DMS 273 treated with DMSO at 0.1 percent for 48 hours (cell line): ENCODE measurements at regions not wholly inside any gene's neighbourhood (a gene's known extent, or its start where the extent isn't known, plus 50 kb on each side); places are given as distances from the start of the nearest gene placed in this dataset.

Experiments
- DNase-seq: peaks from one replicate; lab custom pipeline; 2025; lab: John Stamatoyannopoulos, UW

DNA sequence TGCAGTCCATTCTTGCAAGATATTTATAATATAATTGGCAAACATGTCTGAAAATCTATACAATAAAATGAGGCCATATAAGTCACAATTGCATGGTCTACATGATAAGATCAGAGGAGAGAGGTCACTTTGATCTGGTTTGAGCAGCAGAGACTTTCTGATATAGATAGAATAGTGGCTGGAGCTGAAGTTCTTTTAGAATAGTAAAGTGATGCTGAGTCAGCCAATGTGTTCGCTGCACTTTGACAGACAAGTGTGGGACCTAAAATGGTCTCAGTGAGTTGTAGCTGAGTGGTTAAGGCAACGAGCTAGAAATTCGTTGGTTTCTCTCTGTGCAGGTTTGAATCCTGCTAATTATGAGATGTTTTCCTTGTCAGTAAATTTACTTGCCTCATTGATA lies 257.0 kb upstream of the C11orf87 start:
- no peak for DNase-seq

DNA sequence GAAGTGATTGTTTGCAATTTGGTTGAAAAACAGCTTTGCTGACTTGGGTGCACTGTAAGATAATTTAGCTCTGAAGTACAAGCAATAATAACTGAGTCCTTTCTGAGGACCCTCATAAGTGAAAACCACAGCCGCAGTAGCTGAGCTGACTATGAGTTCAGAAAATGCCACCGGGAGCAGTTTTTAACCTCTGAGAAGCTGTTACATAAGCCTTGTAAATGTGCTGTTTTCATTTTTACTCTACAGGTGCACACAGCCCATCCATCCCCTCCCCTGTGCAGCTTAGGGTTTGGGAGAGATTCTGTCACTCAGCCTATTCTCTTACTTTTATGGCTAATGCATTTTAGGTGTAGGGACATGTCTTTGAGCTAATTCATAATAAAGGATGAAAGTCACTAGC lies 255.5 kb upstream of the C11orf87 start:
- no peak for DNase-seq

DNA sequence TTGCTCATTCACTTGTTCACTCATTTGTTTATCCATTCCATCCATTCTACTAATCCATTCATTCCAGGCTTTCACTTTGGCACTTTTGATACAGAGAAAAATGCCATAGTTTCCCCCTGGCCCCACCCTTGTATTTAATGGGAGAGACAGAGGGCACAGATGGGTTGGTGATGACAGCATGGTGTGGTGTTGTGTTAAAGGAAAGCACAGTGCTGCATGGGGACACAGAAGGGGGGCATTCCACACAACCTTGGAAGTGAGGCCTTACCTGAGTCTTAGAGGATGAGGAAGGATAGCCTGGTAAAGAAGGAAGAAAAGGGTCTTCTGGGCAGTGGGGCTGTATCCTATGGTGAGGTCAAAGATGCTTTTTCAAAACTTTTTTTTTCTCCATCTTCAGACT lies 248.5 kb upstream of the C11orf87 start:
- DNase-seq = no peak

DNA sequence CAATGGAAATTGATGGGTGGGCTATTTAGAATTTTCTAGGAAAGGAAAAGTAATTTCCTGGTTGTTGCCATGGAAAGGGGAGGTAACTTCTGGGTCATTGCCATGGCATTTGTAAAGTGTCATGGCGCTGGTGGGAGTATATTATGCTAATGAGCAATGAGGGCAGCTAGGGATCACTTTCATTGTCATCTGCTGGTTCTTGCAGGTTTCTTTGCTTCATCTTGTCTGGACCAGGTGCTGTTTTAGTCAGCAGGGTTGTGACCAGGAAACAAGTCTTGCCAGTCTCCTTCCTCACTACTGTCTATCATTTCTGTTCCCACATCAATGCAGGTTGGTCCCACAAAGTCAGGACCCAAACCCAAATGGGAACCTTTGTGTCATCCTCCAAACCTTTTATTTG lies 237.6 kb upstream of the C11orf87 start:
- no peak for DNase-seq

DNA sequence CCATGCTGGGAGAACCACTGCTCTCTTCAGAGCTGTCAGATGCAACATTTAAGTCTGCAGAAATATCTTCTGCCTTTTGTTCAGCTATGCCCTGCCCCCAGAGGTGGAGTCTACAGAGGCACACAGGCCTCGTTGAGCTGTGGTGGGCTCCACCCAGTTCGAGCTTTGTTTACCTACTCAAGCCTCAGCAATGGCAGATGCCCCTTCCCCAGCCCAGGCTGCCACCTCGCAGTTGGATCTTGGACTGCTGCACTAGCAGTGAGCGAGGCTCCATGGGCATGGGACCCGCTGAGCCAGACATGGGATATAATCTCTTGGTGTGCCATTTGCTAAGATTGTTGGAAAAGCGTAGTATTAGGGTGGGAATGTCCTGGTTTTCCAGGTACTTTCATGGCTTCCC lies 229.1 kb upstream of the C11orf87 start:
- no peak for DNase-seq

DNA sequence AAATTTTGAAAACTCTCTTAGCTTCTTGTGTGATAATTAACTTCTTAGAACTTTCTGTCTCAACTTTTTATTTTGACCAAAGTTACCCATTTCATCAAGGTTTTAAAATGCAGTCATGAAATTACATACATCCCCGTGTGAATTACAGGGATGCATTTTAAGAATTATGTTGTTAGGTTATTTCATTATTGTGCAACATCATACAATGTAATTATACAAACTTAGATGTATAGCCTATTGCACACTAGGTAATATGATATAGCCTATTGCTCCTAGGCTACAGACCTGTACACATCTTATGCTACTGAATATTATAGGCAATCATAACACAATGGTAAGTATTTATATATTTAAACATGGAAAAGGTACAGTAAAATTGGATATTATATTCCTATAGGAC lies 228.1 kb upstream of the C11orf87 start:
- DNase-seq = no peak

DNA sequence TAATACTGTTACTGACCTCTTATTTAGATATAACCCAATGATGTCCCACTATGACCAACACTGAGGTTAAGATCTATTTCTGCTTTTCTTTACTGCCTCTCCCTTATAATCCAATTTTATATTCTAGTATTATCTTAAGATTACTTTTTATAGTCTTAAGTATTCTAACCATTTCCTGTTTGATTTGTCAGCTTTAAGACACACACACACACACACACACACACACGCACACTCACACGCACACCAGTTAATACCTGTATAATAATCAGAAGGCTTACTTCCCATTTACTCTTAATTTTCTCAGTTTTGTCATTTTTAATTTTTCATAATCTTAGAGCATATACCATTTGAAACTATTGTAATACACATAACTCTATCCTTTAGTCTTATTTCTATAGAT lies 226.0 kb upstream of the C11orf87 start:
- no peak for DNase-seq

DNA sequence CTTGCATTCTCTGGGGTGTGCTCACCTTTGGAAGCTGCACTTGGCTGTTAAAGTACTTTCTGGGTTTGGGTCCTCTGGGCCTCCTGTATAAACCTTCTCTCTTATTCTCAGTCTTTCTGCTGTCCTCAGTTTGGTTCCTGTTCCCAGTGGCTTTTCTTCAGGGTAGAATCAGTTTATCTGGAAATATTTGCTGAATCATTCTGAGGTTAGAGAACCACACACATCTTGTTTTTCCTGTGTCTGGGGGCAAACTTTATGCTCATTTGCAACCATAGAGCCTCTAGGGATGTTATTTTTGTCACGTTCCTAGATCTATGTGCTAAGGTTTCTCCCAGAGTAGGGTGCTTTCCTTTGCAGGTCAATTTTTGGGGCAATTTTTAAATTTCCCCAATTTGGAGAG lies 224.3 kb upstream of the C11orf87 start:
- no peak for DNase-seq

DNA sequence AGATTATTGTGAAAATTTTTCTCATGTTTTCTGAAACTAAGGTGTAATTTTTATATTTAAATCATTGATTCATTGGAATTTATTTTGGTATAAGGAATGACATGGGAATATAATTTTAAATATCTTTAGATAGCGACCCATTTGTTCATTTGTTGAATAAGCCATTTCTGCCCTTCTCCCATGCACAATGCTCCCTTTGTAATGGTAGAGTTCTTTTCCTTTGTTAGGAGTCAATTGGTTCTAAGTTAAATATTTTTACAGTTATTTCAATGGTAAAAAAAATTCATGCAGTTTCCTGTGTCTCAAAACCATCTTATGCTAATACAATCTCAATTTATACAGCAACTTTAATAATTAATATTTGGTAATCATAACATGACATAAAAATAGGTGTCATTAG lies 218.8 kb upstream of the C11orf87 start:
- DNase-seq = no peak

DNA sequence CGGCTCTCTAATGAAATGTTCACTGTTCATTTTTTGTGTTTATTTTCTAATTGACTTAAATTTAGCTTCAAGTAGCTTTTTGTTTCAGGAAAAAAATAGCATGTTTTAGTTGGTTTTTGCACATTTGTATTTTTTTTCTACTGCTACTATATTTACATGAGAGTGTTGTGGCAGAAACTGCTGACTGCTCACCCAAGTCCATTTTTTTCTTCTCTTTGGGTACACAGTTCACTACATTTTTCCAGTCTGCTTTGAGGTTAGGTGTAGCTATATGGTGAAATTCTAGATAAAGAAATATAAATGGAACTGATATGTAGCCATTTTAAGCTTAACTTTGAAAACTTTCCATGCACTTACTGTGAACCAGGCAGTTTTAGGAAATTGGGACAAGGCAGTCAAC lies 216.7 kb upstream of the C11orf87 start:
- no peak for DNase-seq

DNA sequence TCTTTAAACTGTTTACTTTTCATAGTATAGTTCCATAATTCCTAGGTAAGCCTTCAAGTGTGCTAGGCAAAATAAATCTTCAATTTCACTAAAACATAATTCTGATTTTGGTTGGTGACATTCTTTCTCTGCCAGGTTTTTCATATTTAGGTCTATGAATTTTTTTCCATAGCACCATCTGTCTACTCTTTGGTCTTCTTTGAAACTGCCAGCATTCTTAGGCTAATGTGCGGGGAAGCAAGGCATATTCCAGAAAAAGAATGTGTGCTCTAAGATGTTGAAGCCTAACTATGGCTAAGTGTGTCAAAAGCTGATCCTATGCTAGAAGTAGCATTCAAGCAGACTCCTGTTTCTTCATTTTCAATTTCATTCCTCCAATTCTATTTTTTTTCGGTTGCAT lies 213.9 kb upstream of the C11orf87 start:
- no peak for DNase-seq

DNA sequence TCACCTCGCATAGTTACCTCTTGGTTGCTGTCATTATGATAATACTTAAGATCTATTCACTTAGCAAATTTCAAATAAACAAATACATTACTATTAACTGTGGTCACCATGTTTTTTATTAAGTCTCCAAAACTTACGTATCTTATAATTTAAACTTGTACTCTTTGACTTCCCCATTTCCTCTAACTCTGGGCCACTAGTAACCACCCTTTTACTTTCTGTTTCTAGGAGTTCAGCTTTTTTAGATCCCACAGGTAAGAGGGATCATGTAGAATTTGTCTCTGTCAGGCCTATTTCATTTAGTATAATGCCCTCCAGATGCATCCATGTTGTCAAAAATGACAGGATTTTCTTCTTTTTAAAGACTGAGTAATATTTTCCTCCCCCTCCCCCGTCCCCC lies 212.4 kb upstream of the C11orf87 start:
- DNase-seq = no peak

DNA sequence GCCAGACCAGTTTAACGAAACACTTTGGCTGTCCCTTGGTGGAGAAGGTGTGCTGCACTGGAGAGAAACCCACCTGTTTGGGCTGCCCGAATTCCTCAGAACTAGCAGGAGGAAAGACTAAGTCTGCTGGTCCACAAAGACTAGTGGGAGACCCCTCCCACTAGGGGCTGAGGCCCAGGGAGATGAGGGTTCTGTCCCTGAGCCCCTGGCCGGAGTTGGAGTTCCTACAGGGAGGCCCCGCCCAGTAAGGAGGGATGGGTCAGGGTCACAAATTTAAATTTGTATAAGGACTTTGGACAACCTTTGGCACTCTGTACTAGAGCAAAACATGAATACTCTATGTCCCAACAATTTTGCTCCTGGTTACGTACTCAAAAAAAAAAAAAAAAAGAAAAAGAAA lies 200.8 kb upstream of the C11orf87 start:
- no peak for DNase-seq

DNA sequence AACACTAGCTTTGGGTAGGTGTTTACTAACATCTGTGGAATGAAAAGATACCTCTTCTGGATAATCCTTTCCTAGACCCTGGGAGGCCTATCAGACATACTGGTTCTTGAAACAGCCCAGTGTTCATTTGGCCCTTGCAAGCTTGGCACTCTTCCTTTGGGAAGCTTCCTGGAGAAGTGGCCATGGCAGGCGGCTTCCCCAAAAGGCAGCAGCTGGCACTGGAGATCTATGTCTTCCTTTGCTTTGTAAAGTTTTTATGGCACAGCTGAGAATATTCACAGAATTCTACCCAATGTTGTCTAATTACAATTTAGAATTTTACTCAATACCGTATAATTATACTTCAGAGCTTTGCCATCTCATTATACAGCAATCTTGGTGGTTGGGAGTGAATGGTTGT lies 199.2 kb upstream of the C11orf87 start:
- no peak for DNase-seq

DNA sequence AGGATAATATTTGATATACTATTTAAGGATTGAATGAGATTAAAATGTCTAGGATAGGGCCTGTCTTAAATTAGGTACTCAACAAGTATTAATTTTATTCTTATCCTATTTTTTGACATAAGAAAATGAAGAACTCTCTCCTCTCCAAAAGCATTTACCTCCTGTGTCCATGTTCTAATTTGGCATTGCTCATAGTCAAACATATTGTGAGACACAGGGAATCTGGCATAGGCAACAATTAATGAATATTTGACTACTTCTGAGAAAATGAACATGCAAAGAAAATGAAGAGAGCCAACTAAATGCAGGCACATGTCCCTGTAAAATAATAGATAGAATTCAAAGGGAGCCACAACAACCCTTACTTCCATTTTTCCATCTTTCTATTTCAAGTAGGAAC lies 198.5 kb upstream of the C11orf87 start:
- no peak for DNase-seq

DNA sequence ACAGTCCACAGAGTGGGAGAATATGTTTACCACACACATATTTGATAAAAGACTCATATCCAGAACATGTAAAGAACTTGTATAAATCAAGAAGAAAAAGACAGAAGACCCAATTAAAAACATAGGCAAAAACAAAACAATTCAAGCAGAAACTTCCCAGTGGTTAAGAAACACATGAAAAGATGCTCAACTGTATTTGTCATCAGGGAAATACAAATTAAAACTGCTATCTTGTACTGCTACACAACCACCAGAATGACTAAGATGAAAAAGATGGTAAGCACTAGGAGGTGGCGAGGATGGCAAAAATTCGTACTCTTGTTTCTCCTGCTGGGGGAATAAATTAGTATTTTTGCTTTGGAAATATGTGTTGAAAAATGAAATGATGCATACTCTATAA lies 192.3 kb upstream of the C11orf87 start:
- DNase-seq = no peak

DNA sequence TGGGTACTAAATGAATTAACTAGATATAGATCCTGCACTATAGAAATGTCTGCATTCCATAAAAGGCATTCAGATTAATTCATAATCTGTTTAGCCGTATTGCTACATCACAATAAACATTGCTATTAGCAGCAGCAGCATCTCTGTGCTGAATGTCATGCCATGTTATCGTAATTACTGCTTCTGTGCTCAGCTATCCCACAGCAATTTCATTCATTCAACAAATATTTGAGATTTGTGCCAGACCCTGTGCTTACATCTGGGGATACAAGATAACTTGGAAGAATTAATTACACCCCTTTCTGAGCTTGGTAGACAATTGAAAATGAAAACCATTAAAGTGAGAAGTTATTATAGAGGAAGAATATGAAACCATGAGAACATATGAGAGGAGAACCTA lies 185.8 kb upstream of the C11orf87 start:
- DNase-seq = no peak

DNA sequence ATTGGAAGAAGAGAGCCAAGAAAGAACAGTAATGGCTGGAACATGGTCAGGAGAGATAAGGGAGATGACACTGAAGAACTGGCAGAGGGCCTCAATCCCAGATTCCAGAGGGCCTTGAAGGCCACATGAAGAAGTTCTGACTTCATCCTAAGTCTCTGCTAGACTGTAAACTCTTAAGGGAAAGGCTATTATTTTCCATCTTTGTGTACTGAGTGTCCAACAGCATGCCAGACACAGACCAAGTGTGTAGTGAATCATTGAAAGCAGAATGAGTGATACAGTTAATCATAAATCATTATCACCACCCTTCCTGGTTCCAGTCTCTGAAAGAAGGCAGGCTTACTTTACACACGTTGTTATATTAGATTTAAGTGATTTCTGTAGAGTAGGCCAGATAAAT lies 185.3 kb upstream of the C11orf87 start:
- DNase-seq = no peak

DNA sequence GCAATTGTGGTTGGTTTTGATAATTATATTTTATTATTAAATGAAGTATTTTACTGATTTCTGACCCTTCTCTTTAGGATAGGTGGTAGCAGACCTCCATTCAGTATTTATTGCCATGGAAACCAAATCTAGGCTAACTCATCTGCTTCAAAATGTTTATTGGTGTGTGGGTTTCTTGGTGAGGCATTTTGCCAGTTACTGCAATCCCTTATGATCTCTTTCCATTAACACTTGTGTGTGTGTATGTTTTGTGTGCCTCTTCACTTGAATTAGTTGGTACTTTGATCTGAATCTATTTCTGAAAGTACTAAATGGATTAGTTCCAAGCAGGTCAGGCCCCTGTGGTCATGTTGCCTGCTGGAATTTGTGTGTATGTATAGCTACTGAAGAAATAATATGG lies 184.4 kb upstream of the C11orf87 start:
- DNase-seq = no peak

DNA sequence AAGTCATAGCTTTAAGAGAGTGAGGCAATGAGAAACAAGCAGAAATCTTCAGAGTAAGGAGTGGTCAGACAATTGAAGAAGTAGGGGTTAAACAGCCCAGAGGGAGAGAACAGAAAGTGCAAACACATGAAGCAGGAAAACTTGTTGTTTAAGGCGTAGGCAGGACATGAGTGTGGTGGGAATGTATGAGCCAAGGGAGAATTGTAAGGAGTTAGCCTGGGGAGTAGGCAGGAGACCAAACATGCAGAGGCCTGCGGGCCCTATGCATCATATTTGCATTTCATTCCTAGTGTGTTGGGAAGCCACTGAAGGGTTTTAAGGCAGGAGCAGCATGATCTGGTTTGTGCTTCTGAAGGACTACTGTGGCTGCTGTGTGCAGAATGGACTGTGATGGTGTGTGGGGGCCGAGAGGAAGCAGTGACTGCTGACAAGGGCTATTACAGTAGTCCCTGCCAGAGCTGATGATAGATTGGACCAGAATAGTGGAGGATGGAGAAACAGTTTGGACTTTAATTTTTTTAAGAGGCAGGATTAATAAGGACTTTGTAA lies 179.9 kb upstream of the C11orf87 start:
- no peak for DNase-seq

DNA sequence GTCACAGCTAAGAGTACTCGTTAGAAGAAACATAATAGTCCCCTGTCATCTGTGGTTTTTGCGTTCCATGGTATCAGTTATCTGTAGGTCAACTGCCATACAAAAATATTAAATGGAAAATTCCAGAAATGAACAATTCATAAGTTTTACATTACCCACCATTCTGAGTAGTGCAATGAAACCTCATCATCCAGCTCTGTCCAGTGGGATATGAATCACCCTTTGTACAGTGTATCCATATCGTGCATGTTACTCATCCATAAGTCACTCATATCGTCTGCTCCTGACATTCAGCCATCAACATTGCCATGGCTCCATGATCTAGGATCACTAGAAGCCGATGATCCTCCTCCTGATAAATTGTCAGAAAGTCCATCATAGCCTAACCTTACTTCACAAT lies 174.9 kb upstream of the C11orf87 start:
- no peak for DNase-seq

DNA sequence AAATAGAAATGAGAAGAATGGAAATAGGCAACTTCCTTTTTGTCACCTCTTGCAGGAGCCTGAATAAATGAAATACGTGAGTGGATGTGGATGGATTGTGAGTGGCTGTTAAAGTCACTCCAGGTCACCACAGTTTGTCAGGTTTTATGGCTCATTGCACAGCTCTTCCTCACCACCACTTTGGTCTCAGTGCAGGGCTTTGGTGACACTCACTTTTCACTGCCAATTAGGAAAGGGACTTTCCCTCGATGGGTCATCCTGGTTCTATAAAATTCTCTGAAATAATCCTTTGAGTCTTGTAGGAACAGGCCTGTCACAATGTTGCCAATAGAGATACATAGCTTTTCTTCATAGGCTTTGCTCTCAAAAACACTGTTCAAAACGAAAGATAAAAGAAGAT lies 172.4 kb upstream of the C11orf87 start:
- DNase-seq = no peak

DNA sequence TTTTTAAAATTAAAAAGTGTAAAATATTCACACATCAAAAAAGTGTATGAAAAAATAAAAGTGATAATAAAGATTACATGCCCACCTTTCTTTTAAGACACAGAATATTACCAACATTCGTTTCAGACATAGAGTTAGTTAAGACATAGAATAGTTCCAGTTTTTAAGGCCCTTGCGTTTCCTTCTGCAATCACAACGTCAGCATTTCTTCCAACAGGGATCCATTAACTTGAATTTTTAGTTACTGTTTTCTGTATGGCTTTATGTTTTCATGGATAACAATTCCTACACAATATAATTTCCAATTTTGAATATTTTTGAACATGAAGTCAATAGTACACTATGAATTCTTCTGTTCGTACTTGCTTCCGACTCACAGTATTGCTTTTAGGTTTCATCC lies 170.8 kb upstream of the C11orf87 start:
- DNase-seq = no peak

DNA sequence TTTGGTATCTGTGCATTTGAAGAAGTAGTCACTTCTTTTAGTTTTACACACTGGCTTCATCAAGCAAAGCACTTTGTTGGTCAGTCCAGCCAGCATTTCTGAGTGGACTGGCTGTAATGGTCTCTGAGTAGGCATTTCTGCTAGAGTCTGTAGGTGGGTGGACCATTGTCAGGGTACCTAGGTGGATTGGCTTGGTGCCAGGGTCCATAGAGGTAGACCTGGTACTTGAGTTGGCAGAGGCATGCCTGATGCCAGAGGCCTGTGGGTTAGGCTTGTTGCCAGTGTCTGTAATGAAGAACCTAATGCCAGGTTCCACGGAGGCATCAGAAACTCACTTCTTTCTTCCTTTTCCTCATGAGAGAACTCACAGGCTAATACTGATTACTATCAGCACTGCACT lies 157.9 kb upstream of the C11orf87 start:
- DNase-seq = no peak
